HG03558 (cell line): ENCODE measurements at regions not wholly inside any gene's neighbourhood (a gene's known extent, or its start where the extent isn't known, plus 50 kb on each side); places are given as distances from the start of the nearest gene placed in this dataset.

ENCODE experiments used
- ATAC-seq: cut with Tn5 transposase; IDR thresholded peaks from one replicate; pipeline ENCODE4 v1.9.1; 2021; ENCODE audit warnings: moderate number of reproducible peaks; ENCODE audit not compliant: unreplicated experiment; ENCODE audit errors: extremely low read depth

DNA sequence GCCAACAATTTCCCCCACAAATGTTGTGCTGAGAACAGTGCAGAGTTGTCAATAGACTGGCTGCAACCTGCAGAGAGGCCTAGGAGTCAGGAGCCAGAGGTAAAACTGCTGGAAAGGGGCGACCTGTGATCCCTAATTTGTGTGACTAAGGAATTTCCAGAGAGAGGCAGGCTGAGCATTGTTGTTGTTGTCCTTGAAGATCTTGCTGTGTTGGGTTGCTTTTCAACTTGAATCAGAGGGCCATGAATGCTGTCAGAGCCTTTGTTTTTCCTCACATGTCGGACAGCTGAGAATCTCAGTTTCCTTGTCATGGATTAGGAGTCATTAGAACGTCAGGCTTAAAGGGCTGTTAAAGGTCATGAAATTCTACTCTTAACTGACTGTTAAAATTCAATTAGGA, 134.6 kb upstream of the ASTN2 start:
- no peak for ATAC-seq

DNA sequence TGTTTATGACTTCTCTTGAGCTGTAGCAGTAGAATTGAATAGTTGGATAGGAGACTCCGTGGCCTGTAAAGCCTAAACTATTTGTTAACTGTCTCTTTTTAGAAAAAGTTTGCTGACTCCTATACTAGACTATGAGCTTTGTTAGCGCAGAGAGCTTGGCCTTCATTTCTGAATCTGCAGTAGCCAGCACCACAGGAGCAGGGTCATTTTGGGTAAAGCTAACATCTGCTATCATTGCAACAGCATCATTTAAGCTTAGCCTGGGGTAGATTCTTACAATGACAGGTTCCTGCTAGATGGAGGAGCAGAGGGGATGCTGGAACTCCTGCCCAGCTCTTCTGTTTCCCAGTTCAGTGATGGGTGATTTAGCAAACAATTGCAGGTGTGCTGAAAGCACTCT, 133.7 kb upstream of the ASTN2 start:
- no peak for ATAC-seq

DNA sequence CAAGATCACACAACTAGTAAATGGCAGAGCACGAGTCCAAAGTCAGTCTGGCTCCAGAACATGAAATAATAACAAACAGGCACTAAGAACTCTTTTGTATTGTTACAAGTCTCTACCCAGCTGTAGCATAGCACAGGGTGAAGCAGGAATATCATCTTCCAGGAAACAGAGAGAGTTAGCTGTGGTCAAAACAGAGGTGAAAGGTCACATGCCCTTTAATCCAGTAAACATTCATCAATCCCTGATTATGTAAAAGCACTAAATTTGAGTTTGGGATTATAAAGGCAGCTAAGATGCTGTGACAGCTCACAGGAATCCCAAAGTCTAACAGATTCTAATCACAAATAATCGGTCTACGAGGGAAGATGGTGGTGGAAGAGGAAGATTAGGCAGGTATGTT, 133.0 kb upstream of the ASTN2 start:
- ATAC-seq = no peak

GRCh38 chr9:117546894-117547678, 132.2 kb upstream of the ASTN2 start:
- ATAC-seq = no peak

DNA sequence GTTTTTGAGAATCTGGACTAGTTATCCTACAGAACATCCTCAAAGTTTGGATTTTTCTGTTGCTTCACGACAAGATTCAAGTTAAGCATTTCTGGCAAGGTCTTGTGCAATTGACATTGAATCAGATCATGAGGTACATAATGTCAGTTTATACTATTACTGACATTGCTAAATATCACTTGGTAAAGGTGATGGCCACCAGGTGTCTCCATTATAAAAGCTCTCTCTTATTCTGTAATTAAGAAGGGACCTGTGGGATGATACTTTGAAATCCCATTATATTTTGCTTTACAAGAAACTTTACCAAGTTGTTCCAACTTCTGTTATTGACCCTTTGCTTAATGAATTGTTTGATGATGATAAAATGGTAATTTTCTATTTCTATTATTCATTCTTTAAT, 131.0 kb upstream of the ASTN2 start:
- ATAC-seq = no peak

- ATAC-seq = no peak
Measured at GRCh38 chr9:117543089-117543488, 128.2 kb upstream of the ASTN2 start.

DNA sequence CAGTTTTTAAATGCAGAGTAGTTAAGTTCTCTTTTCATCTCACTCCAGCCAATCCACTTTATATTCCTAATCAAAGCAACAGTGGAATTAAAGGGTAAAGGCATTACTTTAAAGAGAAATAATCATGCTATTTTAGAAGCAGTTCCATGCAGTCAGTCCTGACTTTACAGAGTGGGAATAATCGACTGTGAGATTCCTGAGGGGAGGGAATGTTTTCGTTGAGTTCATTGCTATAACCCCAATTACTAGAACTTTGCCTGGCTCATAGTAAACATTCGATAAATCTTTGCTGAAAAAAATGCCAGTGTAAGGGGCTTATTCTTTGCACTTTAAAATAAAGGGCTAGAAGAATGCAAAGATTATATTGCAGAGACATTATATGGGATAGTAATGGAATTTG, 127.2 kb upstream of the ASTN2 start:
- no peak for ATAC-seq

- no peak for ATAC-seq
Measured at GRCh38 chr9:117541181-117541580, 126.3 kb upstream of the ASTN2 start.

GRCh38 chr9:117535973-117536372, 121.1 kb upstream of the ASTN2 start:
- ATAC-seq = no peak

DNA sequence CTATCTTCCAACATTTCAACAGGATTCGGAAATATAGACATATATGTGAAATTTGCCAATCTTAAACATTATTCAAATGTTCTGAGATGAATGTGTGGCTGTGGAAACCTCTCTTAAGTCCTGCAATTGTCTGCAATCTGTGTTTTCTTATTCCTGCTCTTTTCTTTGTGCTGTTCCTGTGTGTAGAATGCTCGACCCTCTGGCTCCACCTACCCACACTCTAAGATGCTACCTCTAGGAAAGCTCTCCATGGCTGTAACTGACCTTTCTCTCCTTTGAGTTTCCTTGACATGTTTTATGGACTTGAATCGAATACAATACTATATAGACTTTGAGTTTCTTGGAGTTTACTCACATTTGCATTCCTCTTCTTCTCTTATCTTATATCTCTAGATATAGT, 120.6 kb upstream of the ASTN2 start:
- ATAC-seq = no peak

DNA sequence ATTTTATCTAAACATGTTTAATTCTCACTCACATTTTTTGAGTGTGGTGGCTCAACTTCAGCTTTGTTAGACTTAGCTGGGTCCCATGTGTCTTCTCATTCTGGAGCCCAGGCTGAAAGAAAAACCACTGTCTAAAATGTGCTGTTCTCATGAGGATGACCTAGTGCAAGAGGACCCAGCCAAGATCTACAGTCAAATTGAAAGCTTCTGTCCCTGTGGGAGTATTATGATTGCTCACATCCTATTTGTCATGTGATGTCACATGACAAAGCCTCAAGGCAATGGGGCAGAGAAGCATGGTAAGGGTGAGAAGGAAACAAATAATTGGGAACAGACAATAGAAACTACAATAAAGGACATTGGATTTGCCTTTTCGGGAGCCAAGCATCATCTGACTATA, 113.4 kb upstream of the ASTN2 start:
- ATAC-seq = no peak

- ATAC-seq = no peak
Measured at GRCh38 chr9:117526674-117527073, 111.8 kb upstream of the ASTN2 start.

- no peak for ATAC-seq
Measured at GRCh38 chr9:117523531-117524153, 108.8 kb upstream of the ASTN2 start.

DNA sequence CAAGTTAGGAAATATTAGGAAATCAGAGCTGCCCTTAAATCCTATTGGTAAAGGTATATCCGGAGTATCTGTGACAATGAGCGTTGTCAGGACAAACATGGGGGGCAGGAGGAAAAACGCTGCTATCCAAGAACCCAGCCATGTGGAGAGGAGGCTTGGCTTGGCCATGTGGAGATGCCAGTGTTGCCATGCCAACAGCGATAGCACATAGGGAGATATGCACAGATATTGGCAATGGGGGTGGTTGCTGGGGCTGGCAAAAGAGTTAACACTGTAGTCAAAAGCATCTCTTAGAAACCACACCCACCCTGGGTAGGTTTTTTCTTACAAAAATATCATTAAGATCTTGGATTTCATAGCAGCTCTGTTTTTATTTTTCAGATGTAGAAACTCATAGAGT, 106.4 kb upstream of the ASTN2 start:
- ATAC-seq = no peak

- no peak for ATAC-seq
Measured at GRCh38 chr9:117516676-117517632, 102.1 kb upstream of the ASTN2 start.

DNA sequence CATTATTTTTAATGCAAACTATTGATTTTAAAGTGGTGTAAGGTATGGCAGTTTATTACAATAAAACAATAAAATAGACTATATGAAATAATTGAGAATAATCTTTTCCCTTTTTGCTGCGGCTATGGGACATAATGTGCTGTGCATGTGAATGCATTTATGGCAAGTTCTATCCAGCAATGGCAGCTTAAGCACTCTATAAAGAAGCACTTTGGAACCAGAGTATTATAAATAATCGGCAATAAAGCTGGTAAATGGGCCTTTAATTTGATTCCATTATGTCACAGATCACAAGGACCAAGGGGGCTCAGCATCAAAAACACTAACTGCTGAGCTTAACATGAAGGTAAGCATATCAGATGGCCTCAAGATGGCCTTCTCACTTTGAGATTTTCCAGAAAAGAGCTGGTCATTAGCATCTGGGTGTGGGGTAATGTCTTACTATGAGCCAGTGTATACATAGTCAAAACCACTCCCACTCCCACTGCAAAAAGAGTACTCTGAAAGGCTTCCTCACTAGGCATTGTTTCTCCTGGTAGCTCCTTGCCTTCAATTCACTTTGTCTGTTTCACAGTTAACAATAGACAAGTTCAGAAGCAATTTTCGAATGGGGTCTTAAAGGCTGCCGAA, 97.1 kb upstream of the ASTN2 start:
- ATAC-seq = no peak

DNA sequence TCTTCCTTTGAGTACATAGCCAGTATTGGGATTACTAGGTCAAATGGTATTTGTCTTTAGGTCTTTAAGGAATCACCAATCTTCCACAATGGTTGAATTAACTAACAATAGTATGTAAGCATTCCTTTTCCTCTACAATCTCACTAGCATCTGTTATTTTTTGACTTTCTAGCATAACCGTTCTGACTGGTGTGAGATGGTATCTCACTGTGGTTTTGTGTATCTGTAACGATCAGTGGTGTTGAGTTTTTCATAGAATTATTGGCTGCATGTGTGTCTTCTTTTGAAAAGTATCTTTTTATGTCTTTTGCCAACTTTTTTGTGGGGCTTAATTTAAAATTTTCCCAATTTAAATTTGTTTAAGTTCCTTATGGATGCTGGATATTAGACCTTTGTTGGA, 81.5 kb upstream of the ASTN2 start:
- ATAC-seq = no peak

DNA sequence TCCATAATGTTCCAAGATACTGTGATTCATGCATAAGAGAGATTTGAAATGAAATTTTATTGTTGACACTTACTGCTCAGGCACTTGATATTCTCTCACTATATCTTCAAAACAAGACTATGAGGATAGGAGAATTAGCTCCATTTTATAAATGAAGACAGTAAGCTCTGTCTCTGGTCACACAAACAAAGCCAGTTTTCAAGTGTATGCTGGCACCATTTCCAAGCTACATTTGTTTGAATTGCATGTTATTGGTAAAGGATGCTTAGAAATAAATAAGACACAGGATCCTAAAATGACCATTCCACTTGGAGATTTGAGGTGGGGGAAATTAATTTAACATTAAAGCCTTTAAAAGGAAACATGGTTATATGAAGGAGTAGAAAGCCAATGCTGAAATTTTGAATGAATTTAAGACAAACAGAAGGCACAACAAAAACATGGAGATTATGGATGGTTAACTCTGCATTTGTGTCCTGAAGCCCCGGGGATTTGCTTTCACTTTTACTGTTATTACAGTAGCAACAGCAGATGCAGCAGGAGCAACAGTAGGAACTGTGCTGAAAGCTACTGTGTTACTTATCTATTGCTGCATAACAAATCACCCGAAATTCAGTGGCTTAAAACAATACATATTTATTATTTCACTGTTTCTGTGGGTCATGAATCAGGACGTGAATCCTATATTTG, 79.7 kb upstream of the ASTN2 start:
- no peak for ATAC-seq

- ATAC-seq = no peak
Measured at GRCh38 chr9:117492476-117492875, 77.6 kb upstream of the ASTN2 start.

GRCh38 chr9:117491491-117491890, 76.6 kb upstream of the ASTN2 start:
- no peak for ATAC-seq
